A549 (cell line): ENCODE measurements at regions not wholly inside any gene's neighbourhood (a gene's known extent, or its start where the extent isn't known, plus 50 kb on each side); places are given as distances from the start of the nearest gene placed in this dataset.

Experiments
- ATAC-seq, 2 experiments: fragments of 200-7000 bp in 1 of 2; fragments of >200 bp in 1 of 2; cut with Nextera tagmentation in 1 of 2; cut with Tn5 transposase in 1 of 2; 3 replicates each; pipeline versions ENCODE4 v1.8.0 to v1.9.1; 2018 to 2020; ENCODE audit warnings: mild to moderate bottlenecking in 1 of 2, moderate library complexity in 1 of 2
- CTCF ChIA-PET: fragments of 300-600 bp; sonication (Branson Sonifier 250); formaldehyde crosslinking; extraction: SDS; loops from one replicate; lab custom pipeline; 2021; ENCODE audit warnings: antibody characterized with exemption, inconsistent platforms; lab: Yijun Ruan, JAX
- POLR2A ChIA-PET: fragments of 350-600 bp; formaldehyde crosslinking; extraction: SDS; loops from one replicate; lab custom pipeline; 2021; ENCODE audit warnings: antibody characterized with exemption, inconsistent platforms; lab: Yijun Ruan, JAX
- DNase-seq, 2 experiments: peaks; one replicate each; pipeline versions ENCODE4 v3.0.0 to v3.0.0-alpha.2; 2011 to 2016; ENCODE audit warnings: low read depth in 1 of 2, low spot score in 1 of 2
- FAIRE-seq: peaks from 2 replicates; lab custom pipeline; 2011; peaks lifted over from hg19 to GRCh38; lab: Jason Lieb, UNC
- H3K27ac ChIP-seq, 2 experiments: fragments of >200 bp; sonication (Bioruptor Twin); formaldehyde crosslinking; 3 replicates each; pipeline ENCODE4 v1.5.1; 2016 to 2017
- H3K4me1 ChIP-seq: fragments of >200 bp; sonication (Bioruptor Twin); formaldehyde crosslinking; 3 replicates; pipeline ENCODE4 v1.6.1; 2016
- H3K4me2 ChIP-seq: fragments of >200 bp; sonication (Bioruptor Twin); formaldehyde crosslinking; 3 replicates; pipeline ENCODE4 v1.6.1; 2016
- H3K4me3 ChIP-seq: fragments of >200 bp; sonication (Bioruptor Twin); formaldehyde crosslinking; 3 replicates; pipeline ENCODE4 v1.5.1; 2016
- H3K9me3 ChIP-seq: fragments of >200 bp; sonication (Bioruptor Twin); formaldehyde crosslinking; 3 replicates; pipeline ENCODE4 v1.6.1; 2016
- BHLHE40 ChIP-seq: IDR thresholded peaks from 2 replicates; pipeline ENCODE4 v1.6.1; 2012; ENCODE audit warnings: low read depth, low read length, inconsistent platforms
- CBX2 ChIP-seq: fragments of 200-600 bp; sonication (generic); IDR thresholded peaks from 2 replicates; pipeline ENCODE4 v1.6.1; 2016; ENCODE audit warnings: low read depth, mild to moderate bottlenecking, borderline replicate concordance
- CBX8 ChIP-seq: fragments of 200-600 bp; sonication (generic); IDR thresholded peaks from 2 replicates; pipeline ENCODE4 v1.6.1; 2016
- CHD2 ChIP-seq: fragments of 150-350 bp; IDR thresholded peaks from 2 replicates; pipeline ENCODE4 v1.6.1; 2014; ENCODE audit warnings: low read length; ENCODE audit not compliant: partially characterized antibody
- EP300 ChIP-seq, 2 experiments: fragments of >200 bp; sonication (Bioruptor Twin); formaldehyde crosslinking; IDR thresholded peaks; 2 replicates in 1 of 2; 3 replicates in 1 of 2; pipeline ENCODE4 v1.6.1; 2016 to 2017
- ESRRA ChIP-seq: fragments of 150-350 bp; IDR thresholded peaks from 2 replicates; pipeline ENCODE4 v1.6.1; 2014; ENCODE audit warnings: mild to moderate bottlenecking, low read length, borderline replicate concordance
- FOSB ChIP-seq: fragments of 250-450 bp; sonication (Bioruptor Pico); IDR thresholded peaks from 2 replicates; pipeline ENCODE4 v1.5.0; 2020; ENCODE audit warnings: mild to moderate bottlenecking, moderate library complexity
- GATA3 ChIP-seq: IDR thresholded peaks from 2 replicates; pipeline ENCODE4 v1.6.1; 2012; ENCODE audit warnings: borderline replicate concordance
- HDAC2 ChIP-seq: fragments of 200-600 bp; sonication (generic); IDR thresholded peaks from 2 replicates; pipeline ENCODE4 v1.6.1; 2016
- HOXA7 ChIP-seq: fragments of 250-450 bp; sonication (Bioruptor Pico); IDR thresholded peaks from 2 replicates; pipeline ENCODE4 v1.5.0; 2020; ENCODE audit warnings: mild to moderate bottlenecking, moderate library complexity
- JUN ChIP-seq, 2 experiments: fragments of >200 bp; sonication (Bioruptor Twin); formaldehyde crosslinking; IDR thresholded peaks; 2 replicates in 1 of 2; 3 replicates in 1 of 2; pipeline ENCODE4 v1.6.1; 2016 to 2017
- MAZ ChIP-seq: fragments of 150-350 bp; IDR thresholded peaks from 2 replicates; pipeline ENCODE4 v1.6.1; 2014; ENCODE audit warnings: antibody characterized with exemption, low read depth, low read length, borderline replicate concordance
- MYC ChIP-seq: IDR thresholded peaks from 2 replicates; pipeline ENCODE4 v1.6.1; 2012; ENCODE audit warnings: mild to moderate bottlenecking, inconsistent platforms, low read length, improper control_type of control experiment, borderline replicate concordance
- NFE2L2 ChIP-seq: fragments of 150-350 bp; conservative IDR thresholded peaks from 2 replicates; pipeline ENCODE4 v1.6.1; 2014; ENCODE audit warnings: low read length
- NPAS2 ChIP-seq: fragments of 250-450 bp; sonication (Bioruptor Pico); IDR thresholded peaks from 2 replicates; pipeline ENCODE4 v1.8.0; 2022; ENCODE audit warnings: mild to moderate bottlenecking, moderate library complexity, borderline replicate concordance
- NR3C1 ChIP-seq: fragments of >200 bp; sonication (Bioruptor Twin); formaldehyde crosslinking; IDR thresholded peaks from 3 replicates; pipeline ENCODE4 v1.6.1; 2017
- PHF8 ChIP-seq: fragments of 200-600 bp; sonication (generic); IDR thresholded peaks from 2 replicates; pipeline ENCODE4 v1.6.1; 2016; ENCODE audit warnings: low read depth, mild to moderate bottlenecking, antibody characterized with exemption, moderate library complexity, borderline replicate concordance
- POLR2AphosphoS2 ChIP-seq: conservative IDR thresholded peaks from 2 replicates; pipeline ENCODE4 v1.6.1; 2012; ENCODE audit warnings: low read length, improper control_type of control experiment, inconsistent platforms
- RCOR1 ChIP-seq: fragments of 150-350 bp; IDR thresholded peaks from 2 replicates; pipeline ENCODE4 v1.6.1; 2014; ENCODE audit warnings: antibody characterized with exemption, low read length, low read depth
- SREBF2 ChIP-seq: fragments of 450-650 bp; IDR thresholded peaks from 2 replicates; pipeline ENCODE4 v1.6.1; 2014; ENCODE audit warnings: mild to moderate bottlenecking, moderate library complexity
- TP53 ChIP-seq: fragments of 250-450 bp; sonication (Bioruptor Pico); IDR thresholded peaks from 2 replicates; pipeline ENCODE4 v1.5.0; 2021; ENCODE audit warnings: mild to moderate bottlenecking, moderate library complexity
- ZC3H11A ChIP-seq: fragments of 450-650 bp; IDR thresholded peaks from 2 replicates; pipeline ENCODE4 v1.6.1; 2014; ENCODE audit warnings: antibody characterized with exemption, mild to moderate bottlenecking
- ZNF302 ChIP-seq: fragments of 250-450 bp; sonication (Bioruptor Pico); IDR thresholded peaks from 2 replicates; pipeline ENCODE4 v1.9.0; 2021; ENCODE audit warnings: inconsistent platforms, mild to moderate bottlenecking, moderate library complexity
- ZSCAN20 ChIP-seq: fragments of 250-450 bp; sonication (Bioruptor Pico); IDR thresholded peaks from 2 replicates; pipeline ENCODE4 v1.8.0; 2022; ENCODE audit warnings: mild to moderate bottlenecking, moderate library complexity
- WGBS: methylation state at CpG from one replicate; pipeline ENCODE4 v1.1.6; 2017; ENCODE audit errors: missing lambda C conversion rate; 5-methylcytosine and 5-hydroxymethylcytosine counted together
- TF ChIP-seq, protein P1 (sequence below): IDR thresholded peaks from 2 replicates; pipeline ENCODE4 v1.6.1; 2012
- TF ChIP-seq, protein P2 (sequence below): fragments of 450-650 bp; IDR thresholded peaks from 2 replicates; pipeline ENCODE4 v1.6.1; 2014; ENCODE audit warnings: antibody characterized with exemption
- TF ChIP-seq, protein P3 (sequence below): fragments of >200 bp; sonication (Bioruptor Twin); formaldehyde crosslinking; IDR thresholded peaks from 2 replicates; pipeline ENCODE4 v1.6.1; 2016
- TF ChIP-seq, protein P4 (sequence below): IDR thresholded peaks from 2 replicates; pipeline ENCODE4 v1.6.1; 2012; ENCODE audit warnings: low read depth, borderline replicate concordance
- TF ChIP-seq, protein P5 (sequence below): fragments of >200 bp; sonication (Bioruptor Twin); formaldehyde crosslinking; IDR thresholded peaks from 3 replicates; pipeline ENCODE4 v1.5.1; 2016

DNA sequence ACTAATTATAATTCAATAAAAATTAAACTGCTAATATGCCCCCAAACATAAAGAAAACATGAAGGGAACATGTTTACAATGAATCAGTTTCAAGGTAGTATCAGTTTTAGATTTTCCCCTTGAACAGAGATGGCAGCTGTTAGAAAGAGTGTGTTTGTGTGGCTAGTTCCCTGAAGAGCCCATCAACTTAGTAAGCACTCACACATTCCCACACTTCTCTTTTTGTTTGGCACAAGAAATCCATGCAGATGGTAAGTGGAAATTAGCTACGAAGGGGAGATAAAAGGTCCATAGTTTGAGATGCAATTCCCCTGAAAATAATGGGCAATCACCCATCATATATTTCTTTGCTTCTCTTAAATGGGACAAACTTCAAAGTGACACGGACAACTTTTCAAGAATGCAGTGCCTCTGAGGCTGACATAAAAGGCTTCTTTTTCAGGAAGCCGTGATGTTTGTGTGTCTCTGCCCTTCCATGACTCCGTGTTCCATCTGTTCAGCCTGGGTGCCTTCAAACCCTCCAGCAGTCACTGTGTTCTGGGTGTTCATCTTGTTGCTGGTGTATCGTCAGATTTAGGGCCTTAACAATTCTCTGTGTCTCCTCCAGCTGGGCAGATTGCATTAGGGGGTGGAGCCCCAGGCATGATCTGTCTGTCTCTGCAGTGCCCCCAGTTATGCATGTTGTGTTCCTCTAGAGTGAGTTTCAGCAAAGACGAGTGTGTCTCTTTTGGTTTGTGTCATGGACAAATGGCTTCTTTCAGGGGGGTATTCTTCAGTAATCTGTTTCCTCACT, 259.5 kb upstream of the NPY start:
- CTCF ChIA-PET: no interaction called here
- H3K27ac ChIP-seq: no peak overlapping the region

DNA sequence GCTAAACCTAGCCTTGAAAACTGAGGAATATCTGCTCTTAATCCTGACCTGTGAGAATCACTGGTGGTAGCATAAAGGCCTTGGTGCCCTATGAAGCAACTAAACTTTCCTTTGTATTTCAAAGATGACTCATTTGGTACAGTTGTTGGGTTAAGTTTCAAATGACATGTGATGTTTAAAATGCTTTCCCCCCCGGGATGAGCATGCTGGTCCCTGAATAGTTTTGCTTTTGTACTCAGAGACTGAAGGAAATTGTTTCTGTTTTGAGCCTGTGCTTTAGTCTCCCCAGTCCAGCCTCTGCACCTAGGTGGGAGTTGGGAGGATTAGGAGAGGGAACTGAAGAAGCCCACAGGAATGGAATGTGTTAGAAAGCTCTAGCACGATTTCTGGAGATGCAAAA, 258.9 kb upstream of the NPY start:
- no peaks in the 10 kb centered on the region for H3K9me3 ChIP-seq
- ChIA-PET CTCF (no interaction called here), POLR2A (no interaction called here)
- H3K4me1 ChIP-seq: no peaks in the 10 kb centered on the region
- no peak for FAIRE-seq
- 2% methylated on average over 2 of the region's 2 CpGs for WGBS
- H3K27ac ChIP-seq: no peak overlapping the region
- no peak overlapping the region for H3K4me3 ChIP-seq
- no peak for ATAC-seq
- DNase-seq: no peak
- TF ChIP-seq, protein P1, sequence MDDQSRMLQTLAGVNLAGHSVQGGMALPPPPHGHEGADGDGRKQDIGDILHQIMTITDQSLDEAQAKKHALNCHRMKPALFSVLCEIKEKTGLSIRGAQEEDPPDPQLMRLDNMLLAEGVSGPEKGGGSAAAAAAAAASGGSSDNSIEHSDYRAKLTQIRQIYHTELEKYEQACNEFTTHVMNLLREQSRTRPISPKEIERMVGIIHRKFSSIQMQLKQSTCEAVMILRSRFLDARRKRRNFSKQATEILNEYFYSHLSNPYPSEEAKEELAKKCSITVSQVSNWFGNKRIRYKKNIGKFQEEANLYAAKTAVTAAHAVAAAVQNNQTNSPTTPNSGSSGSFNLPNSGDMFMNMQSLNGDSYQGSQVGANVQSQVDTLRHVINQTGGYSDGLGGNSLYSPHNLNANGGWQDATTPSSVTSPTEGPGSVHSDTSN: no peak
- H3K4me2 ChIP-seq: no peak overlapping the region

More for the DNA sequence above, 259.5 kb upstream of the NPY start:
- WGBS: 6% methylated on average over 6 of the region's 6 CpGs
- POLR2A ChIA-PET: no interaction called here
- H3K4me1 ChIP-seq: no peaks in the 10 kb centered on the region
- no peak for ATAC-seq
- no peak overlapping the region for H3K4me2 ChIP-seq
- no peak for DNase-seq
- H3K4me3 ChIP-seq: no peak overlapping the region
- no peaks in the 10 kb centered on the region for H3K9me3 ChIP-seq
- FAIRE-seq: no peak
- TF ChIP-seq PHF8 (no peak), HOXA7 (no peak), RCOR1 (no peak), NR3C1 (no peak), CBX8 (no peak), ZNF302 (CRISPR knock-in tag) (no peak), SREBF2 (no peak), EP300 (IDR thresholded peaks at IDR 0.05) (no peak)

DNA sequence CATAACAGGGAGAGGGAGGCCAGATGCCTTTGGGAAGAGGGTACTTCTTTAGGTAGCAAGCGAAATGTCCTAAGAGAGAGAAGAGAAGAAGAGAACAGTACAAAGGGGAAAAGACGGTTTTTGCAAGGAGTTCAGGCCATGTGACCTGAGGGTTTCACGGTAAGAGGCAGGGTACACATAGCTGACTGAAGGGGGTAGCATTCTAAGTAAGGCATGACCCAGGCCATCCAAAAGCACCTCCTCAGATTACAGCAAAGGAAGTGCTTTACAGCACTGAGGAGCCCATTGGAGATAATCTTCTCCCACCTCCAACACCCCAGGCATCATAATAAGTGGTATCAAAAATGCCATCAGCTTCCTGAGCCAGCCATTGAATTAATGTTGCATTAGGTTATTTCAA, 258.2 kb upstream of the NPY start:
- Histone ChIP-seq H3K4me1 (no peaks in the 10 kb centered on the region), H3K9me3 (no peaks in the 10 kb centered on the region), H3K27ac (no peak overlapping the region), H3K4me2 (no peak overlapping the region), H3K4me3 (no peak overlapping the region)
- FAIRE-seq (no peak), ATAC-seq (no peak), DNase-seq (no peak)
- 11% methylated on average over 3 of the region's 3 CpGs for WGBS
- ChIA-PET POLR2A (no interaction called here), CTCF (no interaction called here)
- TF ChIP-seq CBX8 (no peak), TP53 (CRISPR knock-in tag) (no peak), HOXA7 (no peak), BHLHE40 (no peak), CHD2 (no peak), FOSB (CRISPR knock-in tag) (no peak), CBX2 (no peak), MAZ (no peak), NFE2L2 (no peak), ZSCAN20 (no peak), ZC3H11A (no peak), RCOR1 (no peak), EP300 (IDR thresholded peaks at IDR 0.05) (no peak), SREBF2 (no peak)
- TF ChIP-seq, protein P2, sequence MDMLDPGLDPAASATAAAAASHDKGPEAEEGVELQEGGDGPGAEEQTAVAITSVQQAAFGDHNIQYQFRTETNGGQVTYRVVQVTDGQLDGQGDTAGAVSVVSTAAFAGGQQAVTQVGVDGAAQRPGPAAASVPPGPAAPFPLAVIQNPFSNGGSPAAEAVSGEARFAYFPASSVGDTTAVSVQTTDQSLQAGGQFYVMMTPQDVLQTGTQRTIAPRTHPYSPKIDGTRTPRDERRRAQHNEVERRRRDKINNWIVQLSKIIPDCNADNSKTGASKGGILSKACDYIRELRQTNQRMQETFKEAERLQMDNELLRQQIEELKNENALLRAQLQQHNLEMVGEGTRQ: no peak
- TF ChIP-seq, protein P3, sequence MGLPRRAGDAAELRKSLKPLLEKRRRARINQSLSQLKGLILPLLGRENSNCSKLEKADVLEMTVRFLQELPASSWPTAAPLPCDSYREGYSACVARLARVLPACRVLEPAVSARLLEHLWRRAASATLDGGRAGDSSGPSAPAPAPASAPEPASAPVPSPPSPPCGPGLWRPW: no peak

DNA sequence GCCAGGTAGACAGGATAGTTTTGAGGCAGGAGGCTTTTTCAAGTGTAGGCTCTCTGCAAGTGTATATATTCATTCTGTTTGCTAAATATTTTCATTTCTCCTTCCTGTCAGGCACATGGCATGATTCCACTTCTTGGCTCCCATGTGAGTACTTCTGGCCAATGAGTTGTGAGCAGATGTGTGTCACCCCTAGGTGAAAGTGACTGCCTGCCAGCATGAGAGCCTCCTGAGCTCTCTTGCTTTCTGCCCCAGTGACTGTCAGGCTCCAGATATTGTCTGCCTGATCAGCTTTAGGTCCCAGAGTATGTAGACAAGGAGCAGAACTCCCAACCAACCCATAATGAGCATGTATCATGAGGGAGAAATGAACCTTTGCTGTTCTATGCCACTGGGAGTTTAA, 257.6 kb upstream of the NPY start:
- H3K4me2 ChIP-seq: no peak overlapping the region
- ChIA-PET CTCF (no interaction called here), POLR2A (no interaction called here)
- H3K4me1 ChIP-seq: no peaks in the 10 kb centered on the region
- no peak for FAIRE-seq
- no peak overlapping the region for H3K27ac ChIP-seq
- no peaks in the 10 kb centered on the region for H3K9me3 ChIP-seq
- no peak for ATAC-seq
- no peak for DNase-seq
- H3K4me3 ChIP-seq: no peak overlapping the region
- TF ChIP-seq, protein P4, sequence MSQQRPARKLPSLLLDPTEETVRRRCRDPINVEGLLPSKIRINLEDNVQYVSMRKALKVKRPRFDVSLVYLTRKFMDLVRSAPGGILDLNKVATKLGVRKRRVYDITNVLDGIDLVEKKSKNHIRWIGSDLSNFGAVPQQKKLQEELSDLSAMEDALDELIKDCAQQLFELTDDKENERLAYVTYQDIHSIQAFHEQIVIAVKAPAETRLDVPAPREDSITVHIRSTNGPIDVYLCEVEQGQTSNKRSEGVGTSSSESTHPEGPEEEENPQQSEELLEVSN: no peak
- TF ChIP-seq NPAS2 (CRISPR knock-in tag) (no peak), ESRRA (no peak), PHF8 (no peak), GATA3 (no peak), NFE2L2 (no peak), JUN (IDR thresholded peaks at IDR 0.05) (no peak), MYC (no peak), HDAC2 (no peak), POLR2AphosphoS2 (no peak)
- TF ChIP-seq, protein P5, sequence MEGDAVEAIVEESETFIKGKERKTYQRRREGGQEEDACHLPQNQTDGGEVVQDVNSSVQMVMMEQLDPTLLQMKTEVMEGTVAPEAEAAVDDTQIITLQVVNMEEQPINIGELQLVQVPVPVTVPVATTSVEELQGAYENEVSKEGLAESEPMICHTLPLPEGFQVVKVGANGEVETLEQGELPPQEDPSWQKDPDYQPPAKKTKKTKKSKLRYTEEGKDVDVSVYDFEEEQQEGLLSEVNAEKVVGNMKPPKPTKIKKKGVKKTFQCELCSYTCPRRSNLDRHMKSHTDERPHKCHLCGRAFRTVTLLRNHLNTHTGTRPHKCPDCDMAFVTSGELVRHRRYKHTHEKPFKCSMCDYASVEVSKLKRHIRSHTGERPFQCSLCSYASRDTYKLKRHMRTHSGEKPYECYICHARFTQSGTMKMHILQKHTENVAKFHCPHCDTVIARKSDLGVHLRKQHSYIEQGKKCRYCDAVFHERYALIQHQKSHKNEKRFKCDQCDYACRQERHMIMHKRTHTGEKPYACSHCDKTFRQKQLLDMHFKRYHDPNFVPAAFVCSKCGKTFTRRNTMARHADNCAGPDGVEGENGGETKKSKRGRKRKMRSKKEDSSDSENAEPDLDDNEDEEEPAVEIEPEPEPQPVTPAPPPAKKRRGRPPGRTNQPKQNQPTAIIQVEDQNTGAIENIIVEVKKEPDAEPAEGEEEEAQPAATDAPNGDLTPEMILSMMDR: no peak
